ENCODE measurements at regions not wholly inside any gene's neighbourhood (a gene's known extent, or its start where the extent isn't known, plus 50 kb on each side); places are given as distances from the start of the nearest gene placed in this dataset.
A peak's percentile ranks its signal among the peaks of the same experiment; 100 is the strongest.
"Not testable (repeated sequence)": the region's sequence is repeated elsewhere in the genome, so short reads cannot be mapped to it uniquely, and the experiment has no call there.

- peak in 1 of 2 donors; percentile 22 for DNase-seq (ENCODE audit: low read depth in 2 of 2)
Observed at GRCh38 chr5:42949348-42950115, 90.6 kb downstream of the ANXA2R start.

- no peak for DNase-seq (ENCODE audit: low read depth in 2 of 2)
Observed at GRCh38 chr5:42948961-42949347, 91.2 kb downstream of the ANXA2R start.

GRCh38 chr5:42944989-42945388 is 95.1 kb downstream of the ANXA2R start:
- DNase-seq (ENCODE audit: low read depth in 2 of 2): no peak

GRCh38 chr5:42943931-42944631 is 96.0 kb downstream of the ANXA2R start:
- no peak for DNase-seq (ENCODE audit: low read depth in 2 of 2)

GRCh38 chr5:42940853-42941252 is 99.3 kb downstream of the ANXA2R start:
- no peak for DNase-seq (ENCODE audit: low read depth in 2 of 2)

GRCh38 chr5:42932011-42932410 is 108.1 kb downstream of the ANXA2R start:
- not testable (repeated sequence) for DNase-seq (ENCODE audit: low read depth in 2 of 2)

GRCh38 chr5:42931451-42931850 is 108.7 kb downstream of the ANXA2R start:
- DNase-seq (ENCODE audit: low read depth in 2 of 2): not testable (repeated sequence)

- no peak for DNase-seq (ENCODE audit: low read depth in 2 of 2)
Observed at GRCh38 chr5:42930934-42931333, 109.2 kb downstream of the ANXA2R start.

GRCh38 chr5:42929871-42930270 is 110.2 kb downstream of the ANXA2R start:
- no peak for DNase-seq (ENCODE audit: low read depth in 2 of 2)

GRCh38 chr5:42927730-42928129 is 112.4 kb downstream of the ANXA2R start:
- DNase-seq (ENCODE audit: low read depth in 2 of 2): no peak

GRCh38 chr5:42924686-42925085 is 113.0 kb upstream of the SELENOP start:
- no peak for DNase-seq (ENCODE audit: low read depth in 2 of 2)

GRCh38 chr5:42924226-42924625 is 112.5 kb upstream of the SELENOP start:
- no peak for DNase-seq (ENCODE audit: low read depth in 2 of 2)

GRCh38 chr5:42923710-42924109 is 112.0 kb upstream of the SELENOP start:
- DNase-seq (ENCODE audit: low read depth in 2 of 2): no peak

GRCh38 chr5:42919600-42919999 is 107.9 kb upstream of the SELENOP start:
- DNase-seq (ENCODE audit: low read depth in 2 of 2): no peak

GRCh38 chr5:42915306-42915866 is 103.7 kb upstream of the SELENOP start:
- no peak for DNase-seq (ENCODE audit: low read depth in 2 of 2)

- DNase-seq (ENCODE audit: low read depth in 2 of 2): peak in 1 of 2 donors; percentile 33
Observed at GRCh38 chr5:42912184-42912798, 100.6 kb upstream of the SELENOP start.

- peak; percentile 71 to 86 for DNase-seq (ENCODE audit: low read depth in 2 of 2)
Observed at GRCh38 chr5:42908509-42909488, 97.1 kb upstream of the SELENOP start.

- no peak for DNase-seq (ENCODE audit: low read depth in 2 of 2)
Observed at GRCh38 chr5:42908086-42908485, 96.4 kb upstream of the SELENOP start.

GRCh38 chr5:42905827-42906226 is 94.1 kb upstream of the SELENOP start:
- DNase-seq (ENCODE audit: low read depth in 2 of 2): no peak

- no peak for DNase-seq (ENCODE audit: low read depth in 2 of 2)
Observed at GRCh38 chr5:42900734-42901133, 89.0 kb upstream of the SELENOP start.

- DNase-seq (ENCODE audit: low read depth in 2 of 2): no peak
Observed at GRCh38 chr5:42898760-42899159, 87.1 kb upstream of the SELENOP start.
